ENCODE measurements at regions not wholly inside any gene's neighbourhood (a gene's known extent, or its start where the extent isn't known, plus 50 kb on each side); places are given as distances from the start of the nearest gene placed in this dataset.

GRCh38 chr19:28463493-28464053 lies 749.4 kb downstream of the UQCRFS1 start:
- H3K27me3 ChIP-seq (ENCODE audit: insufficient read depth, low read length) = no peaks in the 10 kb centered on the region
- H3K4me1 ChIP-seq (ENCODE audit: insufficient read depth, low read length) = no peaks in the 10 kb centered on the region; the same call in 1 of the 2 replicates
- no peak overlapping the region for H2AFZ ChIP-seq (ENCODE audit: low read length)
- H2BK20ac ChIP-seq (ENCODE audit: low read depth, low read length, poor library complexity, severe bottlenecking) = no peak overlapping the region
- no peak overlapping the region; a peak in 1 of 7 replicates for H3K27ac Mint-ChIP-seq
- H3K56ac ChIP-seq (ENCODE audit: insufficient read length, low read depth, low read length) = no peak overlapping the region
- H4K91ac ChIP-seq (ENCODE audit: insufficient read length, low read depth, low read length) = no peak overlapping the region
- no peak overlapping the region for H2BK15ac ChIP-seq (ENCODE audit: low read depth, low read length)
- H3K9me3 Mint-ChIP-seq = no peaks in the 10 kb centered on the region; a peak in 1 of 5 replicates
- no peak overlapping the region for H3K9ac ChIP-seq (ENCODE audit: extremely low read depth, insufficient read length, low read length)
- H2AK5ac ChIP-seq (ENCODE audit: insufficient read length, low read length) = no peak overlapping the region
- no peak overlapping the region for H3K14ac ChIP-seq (ENCODE audit: insufficient read depth, low read length)
- no peak overlapping the region for H3K27ac ChIP-seq (ENCODE audit: insufficient read length, low read depth, low read length)
- no peak overlapping the region for H4K8ac ChIP-seq (replicated peaks; ENCODE audit: insufficient read length, low read depth, low read length)
- H4K5ac ChIP-seq (ENCODE audit: insufficient read length, low read depth, low read length) = no peak overlapping the region
- H3K23ac ChIP-seq (ENCODE audit: insufficient read length, low read depth, low read length) = no peak overlapping the region
- DNase-seq = no peak
- H4K20me1 ChIP-seq (ENCODE audit: control insufficient read depth, insufficient read depth, insufficient read length) = no peaks in the 10 kb centered on the region
- H3K4me2 ChIP-seq (ENCODE audit: insufficient read depth, insufficient read length, low read length) = no peak overlapping the region
- H3K4me1 Mint-ChIP-seq = peaks cover 10 to 17% of the 10 kb centered on the region in 2 experiments
- H3T11ph ChIP-seq (ENCODE audit: low read length) = no peak overlapping the region
- no peaks in the 10 kb centered on the region for H3K79me2 ChIP-seq (ENCODE audit: insufficient read depth, low read length)
- no peaks in the 10 kb centered on the region for H3K79me1 ChIP-seq (ENCODE audit: insufficient read depth, low read depth, low read length, poor library complexity, severe bottlenecking)
- no peaks in the 10 kb centered on the region for H3K9me3 ChIP-seq (ENCODE audit: control insufficient read depth, low read depth, low read length)
- WGBS (ENCODE audit: extremely low coverage, insufficient read length, low lambda C conversion rate) = 100% methylated on average over 1 of the region's 5 CpGs
- no peak overlapping the region for H2BK5ac ChIP-seq (ENCODE audit: insufficient read length, low read length)
- H2BK12ac ChIP-seq (ENCODE audit: insufficient read length, low read depth, low read length) = no peak overlapping the region
- H3K4me3 Mint-ChIP-seq = no peak overlapping the region
- H3K36me3 Mint-ChIP-seq (ENCODE audit: insufficient read depth in 1 of 3, low read depth in 3 of 3) = no peaks in the 10 kb centered on the region; a peak in 1 of 7 replicates
- no peak overlapping the region for H2BK120ac ChIP-seq (ENCODE audit: low read depth, low read length, poor library complexity, severe bottlenecking)
- H3K27me3 Mint-ChIP-seq (ENCODE audit: low read depth) = peaks cover 5% of the 10 kb centered on the region
- no peak for TF ChIP-seq CTCF (conservative IDR thresholded peaks at IDR 0.05)
- H3K4ac ChIP-seq (ENCODE audit: low read depth, low read length) = no peak overlapping the region
- H3K18ac ChIP-seq (ENCODE audit: insufficient read length, low read depth, low read length) = no peak overlapping the region
- H3K23me2 ChIP-seq (ENCODE audit: insufficient read length, low read depth, low read length, poor library complexity, severe bottlenecking) = no peaks in the 10 kb centered on the region
